ENCODE measurements at regions not wholly inside any gene's neighbourhood (a gene's known extent, or its start where the extent isn't known, plus 50 kb on each side); places are given as distances from the start of the nearest gene placed in this dataset.

GRCh38 chrX:14359727-14360126 is 169.6 kb upstream of the GLRA2 start:
- TF ChIP-seq MYNN (tag by site-specific recombination; IDR thresholded peaks at IDR 0.05; ENCODE audit: borderline replicate concordance) (no peak), CTCF (tag by site-specific recombination; IDR thresholded peaks at IDR 0.05) (no peak)

Measured in HEK293 (cell line).